ENCODE measurements at regions not wholly inside any gene's neighbourhood (a gene's known extent, or its start where the extent isn't known, plus 50 kb on each side); places are given as distances from the start of the nearest gene placed in this dataset.

DNA sequence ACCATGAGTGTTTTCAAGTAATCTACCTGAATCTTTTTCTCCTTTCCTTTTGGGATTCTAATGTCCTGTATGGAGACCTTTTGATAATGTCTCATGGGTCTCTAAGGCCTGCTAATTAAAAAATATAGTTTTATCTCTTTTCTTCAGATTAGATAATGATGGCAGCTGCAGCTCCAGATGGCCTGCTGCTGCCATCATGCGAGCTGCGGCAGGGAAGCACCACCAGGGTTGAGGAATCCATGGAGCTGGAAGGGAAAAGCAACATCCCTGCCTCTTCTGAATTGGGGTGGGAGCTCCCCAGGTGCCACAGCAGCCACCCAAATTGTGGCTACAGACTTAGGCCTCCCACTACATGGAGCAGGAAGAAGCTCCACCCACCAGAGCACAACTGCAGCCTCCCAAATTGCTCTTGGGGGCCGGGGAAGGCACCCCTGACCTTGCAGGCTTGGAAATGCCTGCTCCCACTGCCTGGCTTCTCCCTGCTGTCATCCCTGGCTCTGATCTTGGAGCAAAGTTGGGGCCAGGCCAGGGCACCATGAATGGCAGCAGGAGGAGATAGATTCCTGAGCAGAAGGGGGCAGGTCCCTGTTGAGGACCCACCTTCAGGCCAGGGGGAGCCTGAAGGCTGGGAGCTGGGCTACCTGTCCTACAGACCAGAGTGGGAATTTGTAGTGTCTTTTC is 189.6 kb upstream of the MAN1A1 start:
- Histone ChIP-seq H3K4me3 (replicated peaks in 1 of 3; ENCODE audit: insufficient read depth in 1 of 3, low read depth in 2 of 3, low read length in 3 of 3) (no peak overlapping the region), H3K9me3 (ENCODE audit: low read length) (no peaks in the 10 kb centered on the region), H3K27ac (ENCODE audit: extremely low read length, insufficient read depth, low read length) (no peak overlapping the region), H4K20me1 (ENCODE audit: insufficient read depth, low read length) (no peaks in the 10 kb centered on the region), H3K79me2 (ENCODE audit: insufficient read depth, low read length) (no peaks in the 10 kb centered on the region), H3K4me1 (ENCODE audit: insufficient read depth, low read length) (no peaks in the 10 kb centered on the region), H3K9ac (ENCODE audit: insufficient read depth, low read depth, low read length) (no peak overlapping the region), H3K36me3 (replicated peaks in 1 of 2; ENCODE audit: control insufficient read depth in 1 of 2, insufficient read depth in 2 of 2, low read length in 2 of 2) (no peaks in the 10 kb centered on the region), H3K4me2 (ENCODE audit: low read depth, low read length) (no peak overlapping the region), H2AFZ (ENCODE audit: low read length) (no peak overlapping the region), H3K27me3 (ENCODE audit: control insufficient read depth in 1 of 2, insufficient read depth in 2 of 2, low read length in 2 of 2) (peaks cover 0 to 4% of the 10 kb centered on the region in 2 experiments; a peak in 1 of 5 replicates)
- no TSS peak for BruUV-seq (replicated peaks)
- CTCF ChIA-PET (ENCODE audit: low intra/inter-chr PET ratio, low total read pairs), result no interaction called here
- ATAC-seq (no peak), FAIRE-seq (no peak), DNase-seq (ENCODE audit: low spot score) (no peak)
- 83% methylated on average over 2 of the region's 3 CpGs for WGBS (ENCODE audit: low lambda C conversion rate)
- in situ Hi-C loops (cut with HindIII; ENCODE audit: extremely low pct_ligation_motif_present, low pct_unique_long_range_greater_than_20kb), result no loop called here
- intact Hi-C loops (cut with micrococcal nuclease; ENCODE audit: unreplicated experiment), result no loop called here
- POLR2A ChIA-PET, result no interaction called here
- TF ChIP-seq, protein P1, sequence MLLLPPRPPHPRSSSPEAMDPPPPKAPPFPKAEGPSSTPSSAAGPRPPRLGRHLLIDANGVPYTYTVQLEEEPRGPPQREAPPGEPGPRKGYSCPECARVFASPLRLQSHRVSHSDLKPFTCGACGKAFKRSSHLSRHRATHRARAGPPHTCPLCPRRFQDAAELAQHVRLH (CRISPR knock-in tag; IDR thresholded peaks at IDR 0.05; ENCODE audit: borderline replicate concordance, low read depth), result no peak
- TF ChIP-seq STAG1 (CRISPR knock-in tag; IDR thresholded peaks at IDR 0.05), result 0 out of 2 replicates have a peak, but pooled peaks have one; percentile 9
- TF ChIP-seq, protein P2, sequence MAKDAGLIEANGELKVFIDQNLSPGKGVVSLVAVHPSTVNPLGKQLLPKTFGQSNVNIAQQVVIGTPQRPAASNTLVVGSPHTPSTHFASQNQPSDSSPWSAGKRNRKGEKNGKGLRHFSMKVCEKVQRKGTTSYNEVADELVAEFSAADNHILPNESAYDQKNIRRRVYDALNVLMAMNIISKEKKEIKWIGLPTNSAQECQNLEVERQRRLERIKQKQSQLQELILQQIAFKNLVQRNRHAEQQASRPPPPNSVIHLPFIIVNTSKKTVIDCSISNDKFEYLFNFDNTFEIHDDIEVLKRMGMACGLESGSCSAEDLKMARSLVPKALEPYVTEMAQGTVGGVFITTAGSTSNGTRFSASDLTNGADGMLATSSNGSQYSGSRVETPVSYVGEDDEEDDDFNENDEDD (CRISPR knock-in tag; IDR thresholded peaks at IDR 0.05; ENCODE audit: borderline replicate concordance), result no peak
- TF ChIP-seq KLF9 (CRISPR knock-in tag; IDR thresholded peaks at IDR 0.05; ENCODE audit: low read depth), result no peak
- TF ChIP-seq KLF12 (CRISPR knock-in tag; IDR thresholded peaks at IDR 0.05; ENCODE audit: borderline replicate concordance), result no peak
- no peak for TF ChIP-seq NR2F1 (CRISPR knock-in tag; IDR thresholded peaks at IDR 0.05)
- TF ChIP-seq, protein P3, sequence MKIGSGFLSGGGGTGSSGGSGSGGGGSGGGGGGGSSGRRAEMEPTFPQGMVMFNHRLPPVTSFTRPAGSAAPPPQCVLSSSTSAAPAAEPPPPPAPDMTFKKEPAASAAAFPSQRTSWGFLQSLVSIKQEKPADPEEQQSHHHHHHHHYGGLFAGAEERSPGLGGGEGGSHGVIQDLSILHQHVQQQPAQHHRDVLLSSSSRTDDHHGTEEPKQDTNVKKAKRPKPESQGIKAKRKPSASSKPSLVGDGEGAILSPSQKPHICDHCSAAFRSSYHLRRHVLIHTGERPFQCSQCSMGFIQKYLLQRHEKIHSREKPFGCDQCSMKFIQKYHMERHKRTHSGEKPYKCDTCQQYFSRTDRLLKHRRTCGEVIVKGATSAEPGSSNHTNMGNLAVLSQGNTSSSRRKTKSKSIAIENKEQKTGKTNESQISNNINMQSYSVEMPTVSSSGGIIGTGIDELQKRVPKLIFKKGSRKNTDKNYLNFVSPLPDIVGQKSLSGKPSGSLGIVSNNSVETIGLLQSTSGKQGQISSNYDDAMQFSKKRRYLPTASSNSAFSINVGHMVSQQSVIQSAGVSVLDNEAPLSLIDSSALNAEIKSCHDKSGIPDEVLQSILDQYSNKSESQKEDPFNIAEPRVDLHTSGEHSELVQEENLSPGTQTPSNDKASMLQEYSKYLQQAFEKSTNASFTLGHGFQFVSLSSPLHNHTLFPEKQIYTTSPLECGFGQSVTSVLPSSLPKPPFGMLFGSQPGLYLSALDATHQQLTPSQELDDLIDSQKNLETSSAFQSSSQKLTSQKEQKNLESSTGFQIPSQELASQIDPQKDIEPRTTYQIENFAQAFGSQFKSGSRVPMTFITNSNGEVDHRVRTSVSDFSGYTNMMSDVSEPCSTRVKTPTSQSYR (CRISPR knock-in tag; IDR thresholded peaks at IDR 0.05; ENCODE audit: borderline replicate concordance), result no peak
- TF ChIP-seq, protein P4, sequence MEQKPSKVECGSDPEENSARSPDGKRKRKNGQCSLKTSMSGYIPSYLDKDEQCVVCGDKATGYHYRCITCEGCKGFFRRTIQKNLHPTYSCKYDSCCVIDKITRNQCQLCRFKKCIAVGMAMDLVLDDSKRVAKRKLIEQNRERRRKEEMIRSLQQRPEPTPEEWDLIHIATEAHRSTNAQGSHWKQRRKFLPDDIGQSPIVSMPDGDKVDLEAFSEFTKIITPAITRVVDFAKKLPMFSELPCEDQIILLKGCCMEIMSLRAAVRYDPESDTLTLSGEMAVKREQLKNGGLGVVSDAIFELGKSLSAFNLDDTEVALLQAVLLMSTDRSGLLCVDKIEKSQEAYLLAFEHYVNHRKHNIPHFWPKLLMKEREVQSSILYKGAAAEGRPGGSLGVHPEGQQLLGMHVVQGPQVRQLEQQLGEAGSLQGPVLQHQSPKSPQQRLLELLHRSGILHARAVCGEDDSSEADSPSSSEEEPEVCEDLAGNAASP (CRISPR knock-in tag; IDR thresholded peaks at IDR 0.05; ENCODE audit: borderline replicate concordance), result no peak
- no peak for TF ChIP-seq ZFYVE20 (CRISPR knock-in tag; IDR thresholded peaks at IDR 0.05; ENCODE audit: borderline replicate concordance, low read depth)
- no peak for TF ChIP-seq ZNF292 (CRISPR knock-in tag; IDR thresholded peaks at IDR 0.05; ENCODE audit: borderline replicate concordance, low read depth)
- no peak for TF ChIP-seq ZNF598 (CRISPR knock-in tag; IDR thresholded peaks at IDR 0.05; ENCODE audit: borderline replicate concordance)
- TF ChIP-seq, protein P5, sequence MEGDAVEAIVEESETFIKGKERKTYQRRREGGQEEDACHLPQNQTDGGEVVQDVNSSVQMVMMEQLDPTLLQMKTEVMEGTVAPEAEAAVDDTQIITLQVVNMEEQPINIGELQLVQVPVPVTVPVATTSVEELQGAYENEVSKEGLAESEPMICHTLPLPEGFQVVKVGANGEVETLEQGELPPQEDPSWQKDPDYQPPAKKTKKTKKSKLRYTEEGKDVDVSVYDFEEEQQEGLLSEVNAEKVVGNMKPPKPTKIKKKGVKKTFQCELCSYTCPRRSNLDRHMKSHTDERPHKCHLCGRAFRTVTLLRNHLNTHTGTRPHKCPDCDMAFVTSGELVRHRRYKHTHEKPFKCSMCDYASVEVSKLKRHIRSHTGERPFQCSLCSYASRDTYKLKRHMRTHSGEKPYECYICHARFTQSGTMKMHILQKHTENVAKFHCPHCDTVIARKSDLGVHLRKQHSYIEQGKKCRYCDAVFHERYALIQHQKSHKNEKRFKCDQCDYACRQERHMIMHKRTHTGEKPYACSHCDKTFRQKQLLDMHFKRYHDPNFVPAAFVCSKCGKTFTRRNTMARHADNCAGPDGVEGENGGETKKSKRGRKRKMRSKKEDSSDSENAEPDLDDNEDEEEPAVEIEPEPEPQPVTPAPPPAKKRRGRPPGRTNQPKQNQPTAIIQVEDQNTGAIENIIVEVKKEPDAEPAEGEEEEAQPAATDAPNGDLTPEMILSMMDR (CRISPR knock-in tag; IDR thresholded peaks at IDR 0.05), result peak; percentile 18; the same call in 1 of the 2 replicates
- no peak for TF ChIP-seq SETDB1 (CRISPR knock-in tag; IDR thresholded peaks at IDR 0.05; ENCODE audit: borderline replicate concordance)
